ENCODE measurements at regions not wholly inside any gene's neighbourhood (a gene's known extent, or its start where the extent isn't known, plus 50 kb on each side); places are given as distances from the start of the nearest gene placed in this dataset.

GRCh38 chr12:38138225-38139221 lies 178.1 kb upstream of the ALG10B start:
- TF ChIP-seq CTCF (IDR thresholded peaks at IDR 0.05): peak; percentile 94 to 99 (median 99)
- TF ChIP-seq POLR2A (IDR thresholded peaks at IDR 0.05): no peak

Measured in adrenal gland (tissue), 5 donors.